NCI-H1105 treated with DMSO at 0.1 percent for 48 hours (cell line): ENCODE measurements at regions not wholly inside any gene's neighbourhood (a gene's known extent, or its start where the extent isn't known, plus 50 kb on each side); places are given as distances from the start of the nearest gene placed in this dataset.
A peak's percentile ranks its signal among the peaks of the same experiment; 100 is the strongest.
"Not testable (repeated sequence)": the region's sequence is repeated elsewhere in the genome, so short reads cannot be mapped to it uniquely, and the experiment has no call there.

Experiments used
- DNase-seq: peaks from one replicate; lab custom pipeline; 2025; lab: John Stamatoyannopoulos, UW

GRCh38 chrX:6990552-6991193 is 156.8 kb upstream of the STS start:
- no peak for DNase-seq

DNA sequence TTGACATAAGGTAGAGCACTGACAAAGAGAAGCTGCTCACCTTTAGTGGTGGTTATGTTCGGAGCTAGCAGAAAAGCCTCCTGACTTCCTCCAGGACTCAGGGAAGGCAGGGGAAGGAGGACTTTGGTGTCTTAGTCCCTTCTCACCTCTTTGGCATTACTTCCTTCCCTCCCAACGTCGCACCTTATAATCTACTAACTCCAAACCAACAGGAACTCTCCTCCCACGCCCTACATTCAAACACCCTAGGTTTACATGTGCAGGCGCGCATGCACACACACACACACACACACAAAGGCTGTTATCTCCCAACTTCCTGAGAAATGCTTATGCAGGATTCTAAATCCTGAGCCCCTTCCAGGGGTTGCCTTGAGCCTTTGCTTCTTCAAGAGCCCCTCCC is 157.7 kb upstream of the STS start:
- DNase-seq: no peak

DNA sequence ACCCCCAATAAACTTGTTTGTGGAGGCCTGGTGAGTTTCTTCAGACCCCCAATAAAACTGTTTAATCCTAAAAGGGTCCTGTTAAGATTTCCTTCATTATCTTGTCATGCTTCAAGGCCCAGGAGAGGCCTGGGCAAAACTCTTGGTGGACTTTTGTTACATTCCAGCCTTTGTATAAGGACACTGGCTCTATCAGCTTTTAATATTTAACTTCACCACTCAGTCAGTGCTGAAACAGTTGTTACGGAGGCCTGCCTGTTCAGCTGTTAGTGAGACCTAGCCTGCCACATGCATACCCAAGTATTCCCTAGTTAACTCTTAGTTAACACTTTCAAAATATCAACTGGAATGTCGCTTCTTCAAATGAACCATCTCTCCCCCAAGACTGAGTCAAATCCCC is 158.8 kb upstream of the STS start:
- not testable (repeated sequence) for DNase-seq

DNA sequence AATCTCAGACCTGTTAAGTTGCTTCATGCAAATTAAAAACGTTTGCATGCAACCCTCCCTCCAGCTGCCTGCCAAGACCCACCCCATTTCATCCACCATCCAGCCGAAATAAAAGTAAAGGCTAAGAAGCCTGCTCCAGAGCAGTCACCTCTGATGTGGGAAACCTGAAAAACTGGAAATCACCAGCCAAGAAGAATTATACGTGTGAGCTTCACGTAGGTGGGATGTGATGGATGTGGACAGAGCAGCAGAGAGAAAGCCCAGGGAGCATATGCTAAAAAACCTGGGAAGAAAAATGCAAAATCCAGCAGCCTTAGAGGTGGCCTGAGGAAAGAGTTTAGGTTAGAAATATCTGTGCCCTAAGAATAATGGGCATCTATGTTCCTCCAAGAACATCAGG is 160.6 kb upstream of the STS start:
- DNase-seq: no peak

GRCh38 chrX:6985537-6985936 is 162.0 kb upstream of the STS start:
- DNase-seq: no peak

DNA sequence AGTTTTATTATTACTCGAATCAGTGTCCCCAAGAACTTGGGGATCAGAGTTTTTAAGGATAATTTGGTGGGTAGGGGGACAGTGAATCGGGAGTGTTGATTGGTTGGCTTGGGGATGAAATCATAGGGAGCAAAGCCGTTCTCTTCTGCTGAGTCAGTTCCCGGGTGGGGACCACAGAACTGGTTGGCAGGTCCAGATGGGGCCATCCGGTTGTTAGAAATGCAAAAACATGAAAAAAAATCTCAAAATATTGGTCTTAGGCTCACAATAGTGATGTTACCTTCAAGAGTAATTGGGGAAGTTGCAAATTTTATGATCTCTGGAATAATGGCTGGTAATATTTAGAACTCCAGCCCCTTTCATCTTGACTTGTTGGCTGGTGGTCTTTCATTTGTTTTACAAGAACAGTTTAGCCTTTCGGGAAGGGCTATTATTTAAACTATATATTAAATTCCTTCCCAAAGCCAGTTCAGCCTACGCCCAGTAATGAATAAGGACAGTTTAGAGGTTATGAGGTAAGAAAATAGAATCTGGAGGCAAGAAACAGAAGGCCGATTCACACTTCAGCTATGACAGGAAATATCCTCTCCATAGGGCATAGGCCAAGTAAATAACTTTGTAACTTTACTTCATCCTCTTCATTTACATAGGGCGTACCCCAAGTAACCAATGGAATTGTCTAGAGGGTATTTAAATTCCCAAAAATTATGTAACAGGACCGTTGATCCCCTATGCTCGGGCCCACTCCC is 164.1 kb upstream of the STS start:
- no peak for DNase-seq

- no peak for DNase-seq
Measured at GRCh38 chrX:6981718-6982406, 165.7 kb upstream of the STS start.

GRCh38 chrX:6980981-6981380 is 166.5 kb upstream of the STS start:
- no peak for DNase-seq

DNA sequence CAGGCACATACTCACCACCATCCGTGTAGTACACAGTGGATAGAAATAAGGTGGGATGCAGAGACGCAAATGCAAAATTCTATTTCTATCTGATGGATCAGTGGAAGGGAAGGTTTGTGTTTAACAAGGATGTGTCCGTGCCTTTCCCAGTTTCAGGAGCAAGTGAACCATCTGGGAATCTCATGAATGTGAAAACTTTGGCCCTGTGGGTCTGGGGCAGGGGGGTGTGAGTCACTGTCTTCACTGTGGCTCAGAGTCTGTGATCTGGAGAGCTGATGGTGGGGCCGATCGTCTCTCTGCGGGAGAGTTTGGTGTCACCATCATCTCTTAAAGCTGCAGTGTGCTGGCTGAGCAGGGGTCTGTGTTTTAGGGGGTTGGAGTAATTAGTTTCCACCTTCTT is 179.3 kb upstream of the STS start:
- no peak for DNase-seq

GRCh38 chrX:6965729-6966128 is 181.8 kb upstream of the STS start:
- no peak for DNase-seq

- DNase-seq: no peak
Measured at GRCh38 chrX:6962006-6962355, 185.5 kb upstream of the STS start.

GRCh38 chrX:6961286-6962005 is 186.1 kb upstream of the STS start:
- DNase-seq: no peak

GRCh38 chrX:6959006-6959405 is 188.5 kb upstream of the STS start:
- DNase-seq: no peak

- no peak for DNase-seq
Measured at GRCh38 chrX:6954836-6955235, 192.7 kb upstream of the STS start.

DNA sequence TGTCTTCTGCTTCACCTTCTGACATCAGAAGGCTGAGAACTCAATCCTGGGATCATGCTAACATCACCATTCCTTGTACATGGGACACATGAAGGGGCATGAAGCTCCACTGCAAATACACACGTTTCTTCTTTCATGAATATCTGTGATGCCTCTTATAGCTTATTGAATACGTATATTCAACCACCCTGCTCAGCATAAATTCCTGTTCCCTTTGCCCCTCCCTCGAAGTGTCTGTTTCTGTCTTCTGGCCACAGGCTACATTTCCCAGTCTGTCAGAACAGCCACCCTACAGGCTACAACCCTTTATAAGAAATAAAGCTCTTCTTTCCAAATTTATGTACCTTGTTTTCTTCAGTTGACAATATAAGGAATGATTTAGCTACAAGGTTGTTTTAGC is 201.3 kb upstream of the STS start:
- no peak for DNase-seq

DNA sequence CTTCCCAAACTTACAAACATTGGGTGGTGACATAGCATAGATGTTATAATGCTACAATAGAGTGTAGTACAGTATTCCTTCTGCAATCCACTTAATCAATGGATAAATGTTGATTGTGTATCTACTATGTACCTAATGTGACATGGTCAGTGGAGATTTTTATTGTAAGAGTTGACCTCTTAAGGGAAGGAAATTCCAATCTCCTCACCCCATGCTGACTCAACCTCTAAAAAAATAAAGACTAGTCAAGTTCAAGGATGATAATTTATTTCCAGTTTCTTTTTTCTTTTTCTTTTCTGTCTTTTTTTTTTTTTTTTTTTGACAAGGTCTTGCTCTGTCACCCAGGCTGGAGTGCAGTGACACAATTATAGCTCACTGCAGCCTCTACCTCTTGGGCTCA is 206.5 kb upstream of the STS start:
- DNase-seq: no peak

GRCh38 chrX:6932942-6933341 is 214.6 kb upstream of the STS start:
- not testable (repeated sequence) for DNase-seq

DNA sequence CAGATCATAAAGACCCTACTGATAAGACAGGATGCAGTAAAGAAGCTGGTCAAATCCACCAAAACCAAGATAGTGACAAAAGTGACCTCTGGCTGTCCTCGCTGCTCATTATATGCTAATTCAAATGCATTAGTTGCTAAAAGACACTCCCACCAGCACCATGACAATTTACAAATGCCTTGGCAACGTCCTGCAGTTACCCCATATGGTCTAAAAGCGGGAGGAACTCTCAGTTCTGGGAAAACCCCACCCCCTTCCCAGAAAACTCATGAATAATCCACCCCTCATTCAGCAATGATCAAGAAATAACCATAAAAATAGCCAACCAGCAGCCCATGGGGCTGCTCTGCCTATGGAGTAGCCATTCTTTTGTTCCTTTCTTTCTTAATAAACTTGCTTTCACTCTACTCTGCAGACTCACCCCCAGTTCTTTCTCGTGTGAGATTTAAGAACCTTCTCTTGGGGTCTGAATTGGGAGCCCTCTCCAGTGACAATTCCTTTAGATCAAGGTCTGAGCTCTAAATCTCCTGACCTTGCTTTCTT is 217.1 kb upstream of the STS start:
- DNase-seq: no peak

DNA sequence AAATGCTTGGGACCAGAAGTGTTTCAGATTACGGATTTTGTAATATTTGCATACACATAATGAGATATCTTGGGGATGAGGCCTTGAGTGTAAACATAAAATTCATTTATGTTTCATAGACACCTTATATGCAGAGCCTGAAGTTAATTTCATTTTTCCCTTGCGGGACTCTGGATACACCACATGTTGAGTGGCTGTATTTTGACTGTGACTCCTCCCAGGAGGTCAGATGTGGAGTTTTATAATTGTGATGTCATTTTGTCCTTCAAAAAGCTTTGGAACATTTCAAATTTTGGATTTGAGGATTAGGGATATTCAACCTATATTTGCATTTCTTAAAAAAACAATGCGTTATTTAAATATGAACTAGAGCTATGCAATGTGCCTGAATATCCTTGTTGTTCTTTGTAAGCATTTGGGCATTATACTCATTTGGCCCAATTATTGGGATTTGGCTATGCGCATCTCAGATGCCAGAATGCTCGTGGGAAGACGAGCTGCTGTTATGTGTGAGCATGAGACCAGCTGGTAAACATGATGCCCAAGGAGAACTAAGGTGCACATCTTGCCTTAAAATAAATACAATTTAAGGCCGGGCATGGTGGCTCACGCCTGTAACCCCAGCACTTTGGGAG is 223.0 kb upstream of the STS start:
- no peak for DNase-seq

- peak; percentile 9 for DNase-seq
Measured at GRCh38 chrX:6917666-6918065, 229.8 kb upstream of the STS start.

DNA sequence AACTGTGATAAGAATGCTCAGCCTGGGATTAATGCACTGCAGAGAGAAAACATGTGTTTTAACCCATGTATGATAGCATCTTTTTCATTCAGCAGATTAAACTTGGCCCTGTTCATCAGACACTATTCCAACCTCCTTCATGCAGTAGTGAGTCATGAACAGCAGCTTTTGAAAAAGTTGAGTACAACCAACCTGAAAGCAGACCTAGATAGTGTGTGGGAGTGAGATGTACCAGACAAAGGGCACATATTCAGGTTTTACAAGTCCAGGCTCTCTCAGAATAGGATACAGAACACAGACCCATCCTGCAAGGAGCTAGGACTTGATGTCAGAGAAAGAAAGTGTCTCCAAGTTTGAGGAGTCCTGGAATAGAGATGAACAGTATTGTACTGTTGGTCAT is 237.3 kb upstream of the STS start:
- DNase-seq: no peak

DNA sequence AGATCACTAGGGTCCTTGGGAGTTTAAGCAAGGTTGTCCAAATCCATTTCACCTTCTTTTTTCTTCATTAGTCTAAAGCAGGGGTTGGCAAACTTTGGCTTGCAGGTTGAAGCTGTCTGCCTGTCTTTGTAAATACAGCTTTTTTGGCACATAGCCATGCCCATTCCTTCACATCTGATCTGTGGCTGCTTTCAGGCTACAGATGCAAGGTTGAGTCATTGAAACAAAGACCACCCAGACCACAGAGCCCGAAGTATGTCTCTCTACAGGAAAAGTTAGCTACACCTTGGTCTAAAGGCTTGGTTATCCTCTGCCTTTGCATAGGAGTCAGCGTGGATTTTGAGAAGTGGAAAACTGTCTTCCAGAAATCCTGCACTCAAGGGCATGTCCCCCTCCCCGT is 238.1 kb upstream of the STS start:
- DNase-seq: no peak
